ENCODE measurements at regions not wholly inside any gene's neighbourhood (a gene's known extent, or its start where the extent isn't known, plus 50 kb on each side); places are given as distances from the start of the nearest gene placed in this dataset.
A peak's percentile ranks its signal among the peaks of the same experiment; 100 is the strongest.

- Mint-ChIP-seq H3K27me3 (ENCODE audit: low read depth) (peaks cover 17% of the 10 kb centered on the region), H3K9me3 (no peaks in the 10 kb centered on the region), H3K4me3 (no peak overlapping the region), H3K36me3 (ENCODE audit: low read depth) (no peaks in the 10 kb centered on the region), H3K27ac (peak overlapping the region in 1 of 3 experiments; percentile 32), H3K4me1 (peaks cover 19% of the 10 kb centered on the region)
- no peak for TF ChIP-seq CTCF (IDR thresholded peaks at IDR 0.05; ENCODE audit: unreplicated experiment in 3 of 3)
Observed at GRCh38 chr1:30190511-30191153, 532.8 kb downstream of the MATN1 start.

GRCh38 chr1:30189818-30190500, 533.4 kb downstream of the MATN1 start:
- Mint-ChIP-seq H3K27ac (no peak overlapping the region), H3K4me3 (no peak overlapping the region), H3K4me1 (peaks cover 13% of the 10 kb centered on the region), H3K36me3 (ENCODE audit: low read depth) (no peaks in the 10 kb centered on the region), H3K9me3 (no peaks in the 10 kb centered on the region), H3K27me3 (ENCODE audit: low read depth) (peaks cover 15% of the 10 kb centered on the region)
- TF ChIP-seq CTCF (IDR thresholded peaks at IDR 0.05; ENCODE audit: unreplicated experiment in 3 of 3) = no peak

GRCh38 chr1:30188999-30189398, 534.4 kb downstream of the MATN1 start:
- Mint-ChIP-seq H3K4me1 (peaks cover 6% of the 10 kb centered on the region), H3K27me3 (ENCODE audit: low read depth) (peaks cover 13% of the 10 kb centered on the region), H3K4me3 (no peak overlapping the region), H3K9me3 (no peaks in the 10 kb centered on the region), H3K36me3 (ENCODE audit: low read depth) (no peaks in the 10 kb centered on the region), H3K27ac (no peak overlapping the region)
- TF ChIP-seq CTCF (IDR thresholded peaks at IDR 0.05; ENCODE audit: unreplicated experiment in 3 of 3) = no peak

GRCh38 chr1:30188329-30188728, 535.1 kb downstream of the MATN1 start:
- H3K4me1 Mint-ChIP-seq = no peaks in the 10 kb centered on the region
- H3K27me3 Mint-ChIP-seq (ENCODE audit: low read depth) = peaks cover 13% of the 10 kb centered on the region
- H3K27ac Mint-ChIP-seq = no peak overlapping the region
- no peak for TF ChIP-seq CTCF (IDR thresholded peaks at IDR 0.05; ENCODE audit: unreplicated experiment in 3 of 3)
- no peak overlapping the region for H3K4me3 Mint-ChIP-seq
- H3K36me3 Mint-ChIP-seq (ENCODE audit: low read depth) = no peaks in the 10 kb centered on the region
- H3K9me3 Mint-ChIP-seq = no peaks in the 10 kb centered on the region

- no peaks in the 10 kb centered on the region for H3K9me3 Mint-ChIP-seq
- peaks cover 12% of the 10 kb centered on the region for H3K27me3 Mint-ChIP-seq (ENCODE audit: low read depth)
- TF ChIP-seq CTCF (IDR thresholded peaks at IDR 0.05; ENCODE audit: unreplicated experiment in 3 of 3) = no peak
- no peak overlapping the region for H3K27ac Mint-ChIP-seq
- H3K36me3 Mint-ChIP-seq (ENCODE audit: low read depth) = no peaks in the 10 kb centered on the region
- no peak overlapping the region for H3K4me3 Mint-ChIP-seq
- H3K4me1 Mint-ChIP-seq = no peaks in the 10 kb centered on the region
Observed at GRCh38 chr1:30187413-30188023, 535.9 kb downstream of the MATN1 start.
